C4-2B (cell line): ENCODE measurements at regions not wholly inside any gene's neighbourhood (a gene's known extent, or its start where the extent isn't known, plus 50 kb on each side); places are given as distances from the start of the nearest gene placed in this dataset.

Source experiments
- CTCF ChIP-seq: fragments of 450-650 bp; conservative IDR thresholded peaks from 2 replicates; pipeline ENCODE4 v1.5.1; 2017; ENCODE audit warnings: mild to moderate bottlenecking
- ZFX ChIP-seq: fragments of 450-650 bp; IDR thresholded peaks from 2 replicates; pipeline ENCODE4 v1.6.1; 2017

GRCh38 chr9:99628285-99628684 is 193.4 kb upstream of the NR4A3 start:
- TF ChIP-seq CTCF (no peak), ZFX (no peak)
